Tibial nerve (tissue), 4 donors: ENCODE measurements at regions not wholly inside any gene's neighbourhood (a gene's known extent, or its start where the extent isn't known, plus 50 kb on each side); places are given as distances from the start of the nearest gene placed in this dataset.

Source experiments
- CTCF ChIP-seq, 5 experiments: fragments of 200-600 bp in 3 of 5; fragments of 450-650 bp in 2 of 5; sonication (generic) in 3 of 5; IDR thresholded peaks; one replicate each; pipeline ENCODE4 v1.5.1; 2016 to 2019; ENCODE audit warnings: antibody characterized with exemption in 5 of 5, mild to moderate bottlenecking in 3 of 5, moderate library complexity in 2 of 5
- EP300 ChIP-seq, 2 donors: sonication (generic); formaldehyde crosslinking; IDR thresholded peaks; one replicate each; pipeline ENCODE4 v1.6.1; 2017; ENCODE audit warnings: antibody characterized with exemption in 2 of 2, mild to moderate bottlenecking in 1 of 2
- POLR2A ChIP-seq, 2 donors: fragments of 450-650 bp; IDR thresholded peaks; one replicate each; pipeline ENCODE4 v1.6.1; 2017; ENCODE audit warnings: antibody characterized with exemption in 2 of 2, mild to moderate bottlenecking in 2 of 2, moderate library complexity in 2 of 2

GRCh38 chr13:40176242-40176641, 490.2 kb downstream of the FOXO1 start:
- TF ChIP-seq POLR2A (IDR thresholded peaks at IDR 0.05) (no peak), CTCF (IDR thresholded peaks at IDR 0.05) (no peak), EP300 (IDR thresholded peaks at IDR 0.05) (no peak)
